Gastroesophageal sphincter (tissue), 4 donors: ENCODE measurements at regions not wholly inside any gene's neighbourhood (a gene's known extent, or its start where the extent isn't known, plus 50 kb on each side); places are given as distances from the start of the nearest gene placed in this dataset.

Source experiments
- ATAC-seq: fragments of 150-250 bp; one replicate; pipeline ENCODE4 v1.9.1; 2016; ENCODE audit warnings: mild to moderate bottlenecking, moderate library complexity
- H3K27ac ChIP-seq, 4 donors: fragments of 200-600 bp; sonication (generic) in 3 of 4; 1 replicate in 3 of 4; 2 replicates in 1 of 4; pipeline ENCODE4 v1.5.1; 2016 to 2019
- H3K27me3 ChIP-seq: fragments of 200-600 bp; sonication (generic); one replicate; pipeline ENCODE4 v1.5.1; 2019
- H3K36me3 ChIP-seq, 2 donors: fragments of 200-600 bp; sonication (generic); one replicate each; pipeline ENCODE4 v1.5.1; 2019; ENCODE audit warnings: control low read depth in 1 of 2
- H3K4me1 ChIP-seq, 3 donors: fragments of 200-600 bp; sonication (generic); 1 replicate in 2 of 3; 2 replicates in 1 of 3; pipeline ENCODE4 v1.5.1; 2016 to 2019; ENCODE audit warnings: control low read depth in 2 of 3
- H3K4me3 ChIP-seq, 2 donors: fragments of 200-600 bp; sonication (generic); one replicate each; pipeline ENCODE4 v1.5.1; 2019; ENCODE audit warnings: mild to moderate bottlenecking in 1 of 2, moderate library complexity in 1 of 2
- H3K9me3 ChIP-seq, 3 donors: fragments of 200-600 bp; sonication (generic); one replicate each; pipeline ENCODE4 v1.5.1; 2017 to 2019; ENCODE audit warnings: control low read depth in 2 of 3
- EP300 ChIP-seq: sonication (generic); formaldehyde crosslinking; IDR thresholded peaks from one replicate; pipeline ENCODE4 v1.6.1; 2017; ENCODE audit warnings: antibody characterized with exemption, mild to moderate bottlenecking
- POLR2A ChIP-seq, 2 donors: fragments of 450-650 bp; IDR thresholded peaks; one replicate each; pipeline ENCODE4 v1.6.1; 2017; ENCODE audit warnings: antibody characterized with exemption in 2 of 2, mild to moderate bottlenecking in 2 of 2, moderate library complexity in 1 of 2
- POLR2AphosphoS5 ChIP-seq: sonication (generic); formaldehyde crosslinking; IDR thresholded peaks from one replicate; pipeline ENCODE4 v1.6.1; 2017; ENCODE audit warnings: antibody characterized with exemption
- WGBS, 2 donors: methylation state at CpG; one replicate each; pipeline ENCODE4 v1.1.5; 2018; ENCODE audit warnings: low coverage in 1 of 2; 5-methylcytosine and 5-hydroxymethylcytosine counted together
- TF ChIP-seq, protein P1 (sequence below), 4 experiments: fragments of 200-600 bp in 2 of 4; fragments of 450-650 bp in 2 of 4; sonication (generic) in 1 of 4; IDR thresholded peaks; one replicate each; pipeline ENCODE4 v1.5.1; 2017 to 2019; ENCODE audit warnings: antibody characterized with exemption in 4 of 4, mild to moderate bottlenecking in 2 of 4, moderate library complexity in 2 of 4

GRCh38 chr7:54864663-54865062 is 105.7 kb upstream of the SEC61G start:
- H3K27ac ChIP-seq, result no peak overlapping the region
- no peaks in the 10 kb centered on the region for H3K27me3 ChIP-seq
- H3K9me3 ChIP-seq, result no peaks in the 10 kb centered on the region
- WGBS, 2 donors, result 55 to 60% methylated on average over 5 to 6 of the region's 6 CpGs
- no peak for ATAC-seq
- H3K4me1 ChIP-seq, result no peaks in the 10 kb centered on the region
- TF ChIP-seq EP300, result no peak
- no peak for TF ChIP-seq POLR2AphosphoS5
- TF ChIP-seq POLR2A (IDR thresholded peaks at IDR 0.05), result no peak
- TF ChIP-seq, protein P1, sequence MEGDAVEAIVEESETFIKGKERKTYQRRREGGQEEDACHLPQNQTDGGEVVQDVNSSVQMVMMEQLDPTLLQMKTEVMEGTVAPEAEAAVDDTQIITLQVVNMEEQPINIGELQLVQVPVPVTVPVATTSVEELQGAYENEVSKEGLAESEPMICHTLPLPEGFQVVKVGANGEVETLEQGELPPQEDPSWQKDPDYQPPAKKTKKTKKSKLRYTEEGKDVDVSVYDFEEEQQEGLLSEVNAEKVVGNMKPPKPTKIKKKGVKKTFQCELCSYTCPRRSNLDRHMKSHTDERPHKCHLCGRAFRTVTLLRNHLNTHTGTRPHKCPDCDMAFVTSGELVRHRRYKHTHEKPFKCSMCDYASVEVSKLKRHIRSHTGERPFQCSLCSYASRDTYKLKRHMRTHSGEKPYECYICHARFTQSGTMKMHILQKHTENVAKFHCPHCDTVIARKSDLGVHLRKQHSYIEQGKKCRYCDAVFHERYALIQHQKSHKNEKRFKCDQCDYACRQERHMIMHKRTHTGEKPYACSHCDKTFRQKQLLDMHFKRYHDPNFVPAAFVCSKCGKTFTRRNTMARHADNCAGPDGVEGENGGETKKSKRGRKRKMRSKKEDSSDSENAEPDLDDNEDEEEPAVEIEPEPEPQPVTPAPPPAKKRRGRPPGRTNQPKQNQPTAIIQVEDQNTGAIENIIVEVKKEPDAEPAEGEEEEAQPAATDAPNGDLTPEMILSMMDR (IDR thresholded peaks at IDR 0.05), result no peak
- no peak overlapping the region for H3K4me3 ChIP-seq
- H3K36me3 ChIP-seq, result no peaks in the 10 kb centered on the region

GRCh38 chr7:54869523-54869922 is 110.5 kb upstream of the SEC61G start:
- Histone ChIP-seq H3K4me1 (no peaks in the 10 kb centered on the region), H3K4me3 (no peak overlapping the region), H3K27ac (no peak overlapping the region), H3K27me3 (no peaks in the 10 kb centered on the region), H3K9me3 (no peaks in the 10 kb centered on the region), H3K36me3 (no peaks in the 10 kb centered on the region)
- WGBS, 2 donors, result 88 to 91% methylated on average over 1 of the region's 1 CpG
- TF ChIP-seq POLR2A (IDR thresholded peaks at IDR 0.05) (no peak), POLR2AphosphoS5 (no peak), EP300 (no peak)
- TF ChIP-seq, protein P1 (IDR thresholded peaks at IDR 0.05), result no peak
- no peak for ATAC-seq

GRCh38 chr7:54874804-54875203 is 115.8 kb upstream of the SEC61G start:
- no peak for ATAC-seq
- H3K27ac ChIP-seq, result no peak overlapping the region
- no peak overlapping the region for H3K4me3 ChIP-seq
- WGBS, 2 donors, result 44 to 47% methylated on average over 1 of the region's 1 CpG
- no peaks in the 10 kb centered on the region for H3K36me3 ChIP-seq
- no peaks in the 10 kb centered on the region for H3K4me1 ChIP-seq
- no peak for TF ChIP-seq POLR2AphosphoS5
- TF ChIP-seq POLR2A (IDR thresholded peaks at IDR 0.05), result no peak
- no peak for TF ChIP-seq EP300
- TF ChIP-seq, protein P1 (IDR thresholded peaks at IDR 0.05), result no peak
- H3K27me3 ChIP-seq, result no peaks in the 10 kb centered on the region
- H3K9me3 ChIP-seq, result no peaks in the 10 kb centered on the region

GRCh38 chr7:54877683-54878082 is 118.7 kb upstream of the SEC61G start:
- Histone ChIP-seq H3K4me1 (no peaks in the 10 kb centered on the region), H3K27ac (no peak overlapping the region), H3K36me3 (no peaks in the 10 kb centered on the region), H3K9me3 (no peaks in the 10 kb centered on the region), H3K4me3 (no peak overlapping the region), H3K27me3 (no peaks in the 10 kb centered on the region)
- no peak for ATAC-seq
- TF ChIP-seq, protein P1 (IDR thresholded peaks at IDR 0.05), result peak in 3 of 4 experiments; percentile 14 to 37 (median 32)
- TF ChIP-seq EP300, result no peak
- no peak for TF ChIP-seq POLR2A (IDR thresholded peaks at IDR 0.05)
- TF ChIP-seq POLR2AphosphoS5, result no peak
- WGBS, 2 donors, result 83 to 91% methylated on average over 1 to 2 of the region's 2 CpGs

DNA sequence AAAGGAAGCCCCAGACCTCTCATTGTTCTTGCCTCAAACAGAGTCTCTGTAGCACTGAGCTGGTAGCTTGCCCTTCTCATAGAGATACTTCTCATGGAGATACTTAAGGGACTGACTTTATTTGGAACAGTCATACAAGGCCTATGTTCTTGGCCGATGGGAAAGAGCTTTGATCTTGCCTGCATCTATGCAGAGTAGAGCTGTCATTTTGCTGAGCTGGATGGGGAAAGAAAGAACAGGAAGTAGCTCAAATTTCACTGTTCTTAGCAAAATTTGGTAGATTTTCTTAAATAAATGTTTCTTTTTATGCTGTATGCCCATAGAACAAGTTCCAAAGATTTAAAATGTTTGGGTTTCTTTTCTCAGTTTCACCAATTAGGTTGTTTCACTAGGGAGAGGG is 119.3 kb upstream of the SEC61G start:
- no peak for ATAC-seq
- H3K36me3 ChIP-seq, result no peaks in the 10 kb centered on the region
- no peak overlapping the region for H3K27ac ChIP-seq
- no peaks in the 10 kb centered on the region for H3K4me1 ChIP-seq
- no peak overlapping the region for H3K4me3 ChIP-seq
- WGBS, 2 donors, result 50 to 56% methylated on average over 1 of the region's 1 CpG
- no peaks in the 10 kb centered on the region for H3K27me3 ChIP-seq
- no peaks in the 10 kb centered on the region for H3K9me3 ChIP-seq
- TF ChIP-seq EP300 (no peak), POLR2AphosphoS5 (no peak), POLR2A (IDR thresholded peaks at IDR 0.05) (no peak)
- TF ChIP-seq, protein P1 (IDR thresholded peaks at IDR 0.05), result no peak
